HG03159 (cell line): ENCODE measurements at regions not wholly inside any gene's neighbourhood (a gene's known extent, or its start where the extent isn't known, plus 50 kb on each side); places are given as distances from the start of the nearest gene placed in this dataset.
"Not testable (repeated sequence)": the region's sequence is repeated elsewhere in the genome, so short reads cannot be mapped to it uniquely, and the experiment has no call there.

Experiments
- ATAC-seq: cut with Tn5 transposase; IDR thresholded peaks from one replicate; pipeline ENCODE4 v1.9.1; 2021; ENCODE audit warnings: mild to moderate bottlenecking, moderate library complexity; ENCODE audit not compliant: unreplicated experiment

DNA sequence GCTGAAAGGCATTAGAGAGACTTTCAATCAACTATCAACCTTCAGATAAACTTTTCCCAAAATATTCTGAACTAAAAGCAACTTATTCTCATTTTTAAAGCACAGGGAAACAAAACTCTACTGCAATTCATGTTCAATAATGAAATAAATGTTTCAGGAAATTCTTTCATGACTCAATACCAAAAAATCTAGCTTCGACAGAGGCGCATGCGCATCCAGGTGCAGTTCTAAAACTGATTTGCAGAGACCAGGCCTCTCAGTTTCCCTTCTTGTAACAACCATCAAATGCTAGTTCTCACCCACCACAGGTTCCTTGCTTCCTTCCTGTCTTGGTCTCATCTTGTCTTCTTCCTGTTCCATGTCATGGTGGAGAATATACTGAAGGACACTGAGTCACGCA is 55.3 kb upstream of the NRBF2 start:
- no peak for ATAC-seq

DNA sequence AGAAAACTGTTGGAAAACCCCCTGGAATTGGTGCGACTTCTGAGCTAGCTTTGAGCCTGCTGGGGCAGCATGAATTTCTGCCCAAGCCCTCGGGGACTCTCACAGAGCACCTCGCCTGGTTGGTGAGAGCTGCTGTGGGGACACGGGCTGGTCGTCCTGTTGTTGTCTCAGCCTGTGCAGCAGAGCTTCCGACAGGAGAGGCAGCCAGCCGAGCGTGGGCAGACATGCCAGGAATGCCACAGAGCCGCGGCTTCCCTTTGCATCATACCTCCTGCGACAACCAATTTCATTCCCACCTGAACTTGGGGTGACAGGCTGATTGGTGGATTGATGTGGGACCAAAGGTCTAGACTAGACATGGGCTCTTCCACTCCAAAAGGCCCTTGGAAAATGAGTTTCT is 60.2 kb upstream of the NRBF2 start:
- ATAC-seq = no peak

DNA sequence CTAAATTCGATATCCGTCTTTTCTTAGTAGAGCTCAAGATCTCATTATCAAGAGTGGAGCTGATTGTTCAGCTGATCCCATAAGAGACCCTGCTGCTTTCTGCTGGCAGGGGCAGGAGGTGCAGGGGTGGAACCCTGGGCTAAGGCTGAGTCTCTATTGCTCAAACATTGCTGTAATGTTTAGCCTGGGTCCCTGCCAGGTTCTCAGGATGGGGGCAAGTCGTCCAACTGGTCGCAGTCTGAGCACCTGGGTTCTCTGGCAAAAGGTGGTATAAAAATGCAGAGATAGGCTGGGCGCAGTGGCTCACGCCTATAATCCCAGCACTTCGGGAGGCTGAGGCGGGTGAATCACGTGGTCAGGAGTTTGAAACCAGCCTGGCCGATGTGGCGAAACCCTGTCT is 62.0 kb upstream of the NRBF2 start:
- ATAC-seq = no peak

DNA sequence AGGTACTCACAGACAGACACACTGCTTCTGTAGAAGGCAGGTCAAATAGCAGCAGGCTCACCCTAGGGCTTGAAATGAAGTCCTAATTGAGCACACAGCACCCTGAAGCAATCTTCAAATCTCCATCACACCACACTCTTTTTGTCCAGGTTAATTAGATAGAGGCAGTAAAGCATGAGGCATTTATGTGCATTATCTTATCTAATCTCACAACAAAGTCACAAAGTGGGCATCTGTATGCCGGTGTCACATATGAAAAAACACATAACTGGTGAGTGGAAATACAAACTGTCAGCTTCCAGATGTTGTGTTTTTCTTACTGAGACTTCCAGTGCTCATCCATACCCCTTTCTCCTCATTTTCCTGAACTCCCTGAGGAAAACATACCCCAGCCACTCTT is 63.8 kb upstream of the NRBF2 start:
- no peak for ATAC-seq

DNA sequence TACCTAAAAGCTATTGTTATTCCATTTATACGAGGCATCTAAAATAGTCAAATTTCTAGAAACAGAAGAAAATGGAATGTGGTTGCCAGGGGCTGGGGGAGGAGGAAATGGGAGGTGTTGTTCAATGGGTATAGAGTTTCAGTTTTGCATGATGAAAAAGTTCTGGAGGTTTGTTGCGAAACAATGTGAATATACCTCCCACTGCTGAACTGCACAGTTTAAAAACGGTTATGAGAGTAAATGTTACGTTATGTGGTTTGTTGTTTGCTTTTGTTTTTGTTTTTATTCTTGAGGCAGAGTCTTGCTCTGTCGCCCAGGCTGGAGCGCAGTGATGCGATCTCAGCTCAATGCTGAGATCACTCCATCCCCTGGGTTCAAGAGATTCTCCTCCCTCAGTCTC is 64.9 kb upstream of the NRBF2 start:
- no peak for ATAC-seq

DNA sequence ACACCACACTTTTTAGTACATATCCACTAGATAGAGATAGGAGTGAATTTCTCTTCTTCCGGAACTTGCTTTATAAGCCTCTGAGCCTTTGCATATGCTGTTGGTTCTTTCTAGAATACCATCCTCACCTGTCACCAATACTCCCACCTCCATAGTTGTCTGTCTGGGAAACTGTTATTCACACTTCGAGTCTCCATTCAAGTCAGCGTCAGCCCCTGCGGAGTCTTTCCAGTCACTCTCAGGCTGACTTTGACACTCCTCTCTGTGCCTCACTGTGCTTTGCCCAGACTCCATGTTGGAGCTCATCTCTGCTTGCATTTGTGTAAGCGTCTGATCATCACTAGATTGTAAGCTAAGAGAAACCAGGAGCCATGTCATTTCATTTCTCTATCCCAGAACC is 66.5 kb upstream of the NRBF2 start:
- no peak for ATAC-seq

DNA sequence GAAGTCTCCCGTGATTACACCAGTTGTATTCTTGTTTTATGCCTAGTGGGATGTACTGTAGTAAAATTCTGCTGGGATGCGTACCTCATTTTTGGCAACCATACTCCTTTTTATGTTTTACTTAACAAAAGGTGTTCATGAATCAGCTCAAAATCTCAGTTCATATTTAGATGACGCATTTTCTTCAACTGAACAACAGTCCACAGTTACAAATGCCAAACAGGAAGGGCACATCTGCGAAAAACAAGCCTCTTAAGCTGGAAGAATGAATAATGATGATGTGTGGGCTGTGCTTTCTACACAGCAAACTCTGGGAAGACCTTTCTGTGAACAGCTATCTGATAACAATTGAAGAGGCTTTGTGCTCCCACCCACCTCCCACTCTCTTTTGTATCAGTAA is 68.4 kb upstream of the NRBF2 start:
- no peak for ATAC-seq

DNA sequence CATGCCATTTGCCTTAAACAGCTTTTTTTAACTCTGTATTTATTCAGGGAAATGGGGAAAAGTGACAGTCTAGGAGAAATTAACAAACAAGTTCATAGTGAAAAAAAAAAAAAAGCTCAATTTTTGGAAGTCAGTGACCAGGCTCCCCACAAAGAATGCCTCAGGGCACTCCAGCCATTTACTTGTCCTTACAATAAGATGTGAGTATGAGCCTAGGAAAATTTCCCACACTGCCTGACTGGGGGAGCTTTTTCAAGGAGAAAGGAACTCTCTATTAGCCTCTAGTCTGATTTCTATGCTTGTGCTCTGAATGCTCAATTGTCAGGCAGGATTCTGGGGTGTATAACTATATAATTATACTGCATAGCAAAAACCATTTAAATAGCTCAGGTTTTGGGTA is 74.9 kb upstream of the NRBF2 start:
- no peak for ATAC-seq

DNA sequence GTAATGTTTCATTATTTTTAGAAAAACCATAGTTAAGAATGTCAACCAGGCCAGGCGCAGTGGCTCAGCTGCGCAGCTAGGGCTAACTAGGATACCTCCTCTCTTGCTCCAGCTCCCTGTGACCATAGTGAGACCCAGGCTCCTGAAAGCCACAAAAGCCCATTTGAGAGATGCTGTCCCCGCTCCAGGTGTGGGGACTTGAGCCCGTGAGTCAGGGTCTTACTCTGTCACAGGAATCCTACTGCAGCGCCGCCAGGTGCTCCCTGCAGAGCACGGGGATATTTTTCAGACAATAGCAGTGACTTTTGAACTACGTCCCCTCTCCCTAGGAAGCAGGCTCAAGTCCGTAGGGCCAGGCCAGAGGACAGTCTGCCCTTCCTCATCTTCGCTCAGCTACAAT is 75.6 kb upstream of the NRBF2 start:
- ATAC-seq = no peak

DNA sequence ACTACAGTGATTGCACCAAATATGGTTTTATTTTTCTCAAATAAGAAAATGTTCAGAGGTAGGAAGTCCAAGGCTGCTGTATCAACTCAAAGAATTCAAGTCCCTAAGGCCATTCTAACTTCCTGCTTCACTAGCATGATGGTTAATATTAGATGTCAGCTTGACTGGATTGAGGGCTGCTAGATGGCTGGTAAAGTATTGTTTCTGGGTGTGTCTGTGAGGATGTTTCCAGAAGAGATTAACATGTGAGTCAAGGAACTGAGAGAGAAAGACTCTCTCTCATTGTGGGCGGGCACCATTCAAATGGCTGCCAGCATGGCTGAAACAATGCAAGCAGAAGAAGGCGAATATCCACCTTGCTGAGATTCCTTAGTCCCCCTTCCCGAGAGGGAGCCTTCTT is 77.4 kb upstream of the NRBF2 start:
- ATAC-seq = no peak

DNA sequence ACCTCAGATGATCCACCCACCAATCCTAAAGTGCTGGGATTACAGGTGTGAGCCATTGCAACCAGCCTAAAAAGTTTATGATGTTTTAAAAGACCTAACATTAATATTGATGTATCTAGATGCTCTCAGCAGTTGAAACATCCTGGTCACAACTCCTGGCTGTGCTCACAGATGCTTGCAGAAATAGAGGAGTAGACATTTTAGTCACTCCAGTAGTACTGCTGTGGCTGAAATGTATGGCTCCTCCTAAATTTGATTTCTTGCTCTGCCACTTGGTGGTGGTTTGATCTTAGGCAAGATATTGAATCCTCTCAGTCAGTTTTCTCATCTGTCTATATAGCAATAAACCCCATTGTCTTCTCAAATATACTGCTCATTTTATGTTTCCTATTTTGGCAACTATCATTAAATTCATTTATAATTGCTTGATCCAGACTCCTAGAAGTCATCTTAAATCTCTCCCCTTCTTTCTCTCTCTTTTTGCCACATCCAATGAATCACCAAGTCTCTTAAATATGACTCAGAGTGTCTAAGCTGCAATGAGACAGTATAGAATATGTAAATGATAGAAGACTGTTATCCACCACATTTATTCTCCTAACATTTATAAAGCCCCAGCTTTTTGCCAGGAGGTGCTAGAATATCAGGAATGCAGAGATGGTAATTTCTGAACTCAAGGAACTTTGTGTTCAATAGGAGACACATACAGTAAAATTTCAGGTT is 78.1 kb upstream of the NRBF2 start:
- ATAC-seq = no peak

DNA sequence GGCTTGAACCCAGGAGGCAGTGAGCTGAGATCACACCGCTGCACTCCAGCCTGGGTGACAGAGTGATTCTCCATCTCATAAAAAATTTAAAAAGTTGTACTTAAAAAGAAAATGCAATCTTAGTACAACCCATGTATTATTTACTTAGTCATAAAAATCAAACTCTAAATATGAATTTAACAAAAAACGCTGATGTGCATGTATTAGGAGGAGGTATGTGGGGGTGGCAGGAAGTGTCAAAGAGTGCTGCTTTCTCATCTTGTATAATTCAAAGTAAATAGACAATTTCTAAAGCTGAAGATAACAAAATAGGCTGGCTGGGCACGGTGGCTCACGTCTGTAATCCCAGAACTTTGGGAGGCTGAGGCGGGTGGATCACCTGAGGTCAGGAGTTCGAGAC is 81.0 kb upstream of the NRBF2 start:
- ATAC-seq = no peak

DNA sequence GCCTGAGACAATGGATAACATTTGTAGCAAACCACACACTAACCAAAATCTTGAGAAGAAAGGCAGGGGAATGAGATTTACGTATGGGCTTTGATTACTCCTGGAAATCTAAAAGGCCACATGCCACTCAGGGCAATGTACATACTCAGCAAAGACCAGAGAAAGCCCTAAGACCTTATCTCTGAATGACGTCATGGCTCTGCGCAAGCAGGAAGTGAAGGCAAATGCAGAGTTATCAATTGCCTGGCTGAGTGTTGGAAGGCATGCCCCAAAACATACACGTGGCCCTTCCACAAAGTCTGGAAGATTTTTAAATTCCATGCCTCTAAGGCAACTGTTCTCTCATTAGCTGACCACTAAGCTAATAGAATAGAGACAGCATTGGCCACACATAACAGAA is 90.9 kb upstream of the NRBF2 start:
- no peak for ATAC-seq

DNA sequence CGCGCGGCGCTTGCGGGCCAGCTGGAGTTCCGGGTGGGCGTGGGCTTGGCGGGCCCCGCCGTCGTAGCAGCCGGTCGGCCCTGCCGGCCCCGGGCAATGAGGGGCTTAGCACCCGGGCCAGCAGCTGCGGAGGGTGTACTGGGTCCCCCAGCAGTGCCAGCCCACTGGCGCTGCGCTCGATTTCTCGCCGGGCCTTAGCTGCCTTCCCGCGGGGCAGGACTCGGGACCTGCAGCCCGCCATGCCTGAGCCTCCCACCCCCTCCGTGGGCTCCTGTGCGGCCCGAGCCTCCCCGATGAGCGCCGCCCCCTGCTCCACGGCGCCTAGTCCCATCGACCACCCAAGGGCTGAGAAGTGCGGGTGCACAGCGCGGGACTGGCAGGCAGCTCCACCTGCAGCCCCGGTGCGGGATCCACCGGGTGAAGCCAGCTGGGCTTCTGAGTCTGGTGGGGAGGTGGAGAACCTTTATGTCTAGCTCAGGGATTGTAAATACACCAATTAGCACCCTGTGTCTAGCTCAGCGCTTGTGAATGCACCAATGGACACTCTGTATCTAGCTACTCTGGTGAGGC is 99.4 kb upstream of the NRBF2 start:
- not testable (repeated sequence) for ATAC-seq

DNA sequence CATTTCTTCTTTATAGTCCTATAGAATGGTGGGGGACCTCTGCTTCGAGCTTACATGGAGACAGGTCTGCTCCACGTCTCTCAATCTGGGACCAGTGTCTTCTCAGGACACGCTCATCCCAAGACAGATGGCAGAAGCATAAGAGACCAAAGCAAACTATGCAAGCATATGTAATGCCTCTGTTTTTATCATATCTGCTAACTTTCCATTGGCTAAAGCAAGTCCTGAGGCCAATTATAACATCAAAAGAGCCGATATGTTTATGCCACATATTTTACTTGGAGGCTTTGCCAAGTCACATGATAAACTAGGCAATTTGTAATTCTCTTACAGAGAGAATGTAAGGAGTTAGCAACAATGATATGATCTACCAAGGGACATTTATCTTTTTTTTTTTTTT is 102.6 kb upstream of the NRBF2 start:
- no peak for ATAC-seq

DNA sequence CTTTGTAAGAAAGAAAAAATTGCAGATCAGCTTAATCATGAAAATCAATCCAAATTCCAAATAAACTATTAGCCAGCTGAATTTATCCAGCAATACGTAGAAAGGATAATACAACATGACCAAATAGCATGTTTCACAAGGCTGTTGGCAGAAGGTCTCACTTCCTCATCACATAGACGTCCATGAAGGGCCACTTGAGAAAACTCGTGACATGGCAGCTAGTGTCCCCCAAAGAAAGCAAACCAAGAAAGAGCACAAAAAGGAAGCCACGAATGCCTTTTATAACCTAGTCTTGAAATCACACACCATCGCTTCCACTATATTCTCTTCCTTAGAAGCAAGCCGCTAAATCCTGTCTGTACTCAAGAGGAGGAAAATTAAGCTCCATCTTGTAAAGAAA is 105.6 kb upstream of the NRBF2 start:
- no peak for ATAC-seq

DNA sequence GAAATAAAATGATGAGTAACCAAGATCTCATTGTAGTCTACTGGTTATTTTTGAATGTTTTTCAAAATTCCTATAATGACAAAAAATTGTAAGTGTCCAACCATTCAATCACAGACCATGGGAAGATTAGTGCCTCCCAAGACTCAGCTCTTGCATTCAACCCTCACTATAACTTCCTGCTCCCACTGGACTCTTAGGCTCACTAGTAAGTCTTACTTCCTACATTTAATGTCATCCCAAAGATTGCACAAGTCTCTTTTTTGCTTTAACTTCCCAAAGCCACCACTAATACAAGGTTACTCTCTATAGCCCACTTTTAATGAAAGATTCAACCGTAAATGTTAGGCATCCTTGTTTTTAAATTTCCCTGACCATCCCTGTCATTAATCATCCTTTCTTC is 111.9 kb upstream of the NRBF2 start:
- ATAC-seq = no peak

DNA sequence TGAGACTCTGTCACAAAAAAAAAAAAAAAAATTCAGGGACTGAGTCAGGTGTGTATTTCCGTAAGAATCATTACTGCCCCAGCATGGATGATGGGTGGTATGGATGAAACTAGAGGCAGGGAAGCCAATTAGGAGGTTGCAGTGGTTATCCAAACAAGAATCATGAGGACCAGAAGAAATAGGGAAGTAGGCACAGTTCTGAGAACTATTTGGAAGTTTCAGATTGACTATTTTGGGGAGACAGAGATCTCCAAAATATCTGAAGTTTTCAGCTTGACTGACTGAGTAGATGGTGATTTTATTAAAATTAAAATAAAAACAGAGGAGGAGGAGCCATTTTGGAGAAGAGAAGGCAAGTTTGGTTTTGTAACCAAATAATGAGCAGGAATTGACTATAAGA is 119.4 kb upstream of the NRBF2 start:
- ATAC-seq = no peak

DNA sequence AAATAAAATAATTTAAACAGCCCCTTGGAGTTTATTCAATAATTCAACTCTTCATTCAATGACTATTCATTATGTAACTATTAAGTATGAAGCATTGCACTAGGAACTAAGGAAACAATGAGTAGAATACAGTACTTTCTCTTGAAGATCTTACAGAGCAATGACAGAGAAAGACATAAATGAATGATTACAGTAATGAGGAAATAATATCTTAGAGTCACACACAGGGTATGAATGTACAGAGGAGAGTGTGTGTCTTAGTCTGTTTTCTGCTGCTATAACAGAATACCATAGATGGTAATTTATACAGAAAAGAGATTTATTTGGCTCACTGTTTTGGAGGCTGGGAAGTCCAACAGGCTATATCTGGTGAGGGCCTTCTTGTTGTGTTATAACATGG is 120.5 kb upstream of the NRBF2 start:
- ATAC-seq = no peak

DNA sequence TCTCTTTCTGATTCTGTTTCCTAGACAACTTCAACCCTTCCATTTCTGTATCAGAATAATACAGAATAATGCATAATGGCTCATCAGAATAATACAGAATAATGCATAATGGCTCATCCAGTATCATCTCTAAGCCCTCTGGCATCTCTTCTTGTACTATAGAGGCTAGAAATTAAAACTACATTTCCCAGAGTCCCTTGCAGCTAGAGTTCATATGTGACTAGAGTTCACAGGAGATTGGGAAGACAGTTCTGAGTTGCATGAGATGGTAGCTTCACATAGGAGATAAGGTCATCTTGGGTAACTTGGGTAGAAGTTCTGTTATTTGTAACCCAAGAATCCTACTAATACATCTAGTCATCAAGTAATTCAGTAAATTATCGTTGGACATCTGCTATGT is 122.9 kb upstream of the NRBF2 start:
- no peak for ATAC-seq

DNA sequence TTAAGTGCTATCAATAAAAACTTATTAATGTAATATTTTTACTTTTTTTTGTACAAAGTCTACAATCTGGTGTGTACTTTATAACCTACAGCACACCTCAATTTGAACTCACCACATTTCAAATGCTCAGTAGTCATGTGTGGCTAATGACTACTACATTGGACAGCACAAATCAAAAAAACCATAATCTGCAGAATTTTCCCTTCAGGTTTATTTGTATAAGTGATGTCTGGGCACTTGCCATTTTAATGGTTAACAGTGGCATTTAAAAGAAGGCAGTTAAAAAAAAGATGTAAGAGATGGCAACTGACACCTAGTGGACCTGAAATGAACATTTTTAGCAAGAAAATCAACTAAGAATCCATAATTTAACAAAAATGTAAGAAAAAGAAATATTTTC is 124.6 kb upstream of the NRBF2 start:
- ATAC-seq = no peak

DNA sequence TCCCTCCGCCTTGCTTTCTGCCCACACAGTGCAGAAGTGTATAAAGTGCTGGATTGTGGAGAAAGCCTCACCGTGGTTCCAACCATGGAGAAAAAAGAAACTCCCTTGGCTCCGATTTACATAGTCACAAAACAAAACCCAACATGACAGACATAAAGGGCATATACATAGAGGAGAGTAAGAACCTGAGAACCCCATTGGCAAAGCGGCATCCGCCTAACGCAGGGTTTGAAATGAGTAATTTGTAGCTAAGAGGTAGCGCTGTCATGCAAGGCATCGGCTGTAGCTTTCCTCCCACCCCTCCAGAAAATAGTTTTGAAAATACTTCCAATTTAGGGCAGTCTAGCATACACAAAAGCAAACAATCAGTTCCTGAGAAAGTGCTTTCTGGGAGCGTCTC is 126.0 kb upstream of the NRBF2 start:
- ATAC-seq = no peak

DNA sequence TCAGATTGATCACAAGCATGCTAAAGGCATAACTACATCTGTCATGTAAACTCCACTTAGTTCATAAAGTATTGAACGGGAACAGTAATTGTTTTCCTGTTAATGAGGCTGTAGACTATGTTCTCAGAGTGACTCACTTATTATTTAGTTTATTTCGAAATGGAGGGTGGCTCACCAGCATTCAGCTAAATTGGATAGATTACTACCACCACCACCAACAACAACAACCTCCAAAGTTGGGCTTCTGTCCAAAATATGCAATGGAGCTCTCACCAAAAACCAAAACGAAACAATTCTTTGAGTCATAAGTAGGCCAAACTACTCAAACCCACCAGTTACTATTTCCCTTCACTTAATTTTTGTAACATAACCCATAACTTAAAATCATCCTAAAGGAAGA is 127.9 kb upstream of the NRBF2 start:
- ATAC-seq = no peak
